WTC11 (cell line): ENCODE measurements at regions not wholly inside any gene's neighbourhood (a gene's known extent, or its start where the extent isn't known, plus 50 kb on each side); places are given as distances from the start of the nearest gene placed in this dataset.
A peak's percentile ranks its signal among the peaks of the same experiment; 100 is the strongest.

Experiments used
- ATAC-seq: fragments of 200-7000 bp; cut with Tn5 transposase; 2 replicates; pipeline ENCODE4 v1.10.0; 2021; ENCODE audit warnings: mild to moderate bottlenecking, moderate library complexity
- CTCF ChIA-PET: fragments of 300-600 bp; sonication (Branson Sonifier 250); formaldehyde crosslinking; loops from one replicate; lab custom pipeline; 2021; ENCODE audit warnings: antibody characterized with exemption; lab: Charles Lee
- POLR2A ChIA-PET: fragments of 350-600 bp; sonication (Branson Sonifier 250); formaldehyde crosslinking; loops from one replicate; lab custom pipeline; 2021; ENCODE audit warnings: antibody characterized with exemption; lab: Charles Lee
- DNase-seq: peaks from one replicate; pipeline ENCODE4 v3.0.0; 2021; ENCODE audit warnings: low spot score
- H3K27ac Mint-ChIP-seq: 2 replicates; pipeline ENCODE4 v1.8.0; 2021; ENCODE audit warnings: mixed read lengths
- H3K27me3 Mint-ChIP-seq: 2 replicates; pipeline ENCODE4 v1.8.0; 2021; ENCODE audit warnings: low read depth, mild to moderate bottlenecking, moderate library complexity, mixed read lengths
- H3K36me3 Mint-ChIP-seq: 2 replicates; pipeline ENCODE4 v1.8.0; 2021; ENCODE audit warnings: mixed read lengths
- H3K4me1 Mint-ChIP-seq: 2 replicates; pipeline ENCODE4 v1.8.0; 2022; ENCODE audit warnings: mixed read lengths
- H3K4me3 Mint-ChIP-seq: 2 replicates; pipeline ENCODE4 v1.8.0; 2021; ENCODE audit warnings: mild to moderate bottlenecking, moderate library complexity, mixed read lengths
- H3K9me3 Mint-ChIP-seq: 2 replicates; pipeline ENCODE4 v1.8.0; 2021; ENCODE audit warnings: mixed read lengths
- FOXJ3 ChIP-seq: sonication (generic); formaldehyde crosslinking; IDR thresholded peaks from 2 replicates; pipeline ENCODE4 v1.9.0; 2021; ENCODE audit warnings: missing genetic modification reagents, mild to moderate bottlenecking, borderline replicate concordance
- GRHL2 ChIP-seq: fragments of 250-450 bp; sonication (Bioruptor Pico); IDR thresholded peaks from 2 replicates; pipeline ENCODE4 v1.8.0; 2022; ENCODE audit warnings: mild to moderate bottlenecking, moderate library complexity; ENCODE audit not compliant: insufficient replicate concordance, severe bottlenecking
- HMGA2 ChIP-seq: fragments of 250-450 bp; sonication (Bioruptor Pico); IDR thresholded peaks from 2 replicates; pipeline ENCODE4 v1.4.0; 2021; ENCODE audit warnings: mild to moderate bottlenecking, moderate library complexity
- JAZF1 ChIP-seq: fragments of 250-450 bp; sonication (Bioruptor Pico); IDR thresholded peaks from 2 replicates; pipeline ENCODE4 v1.9.0; 2021; ENCODE audit warnings: moderate library complexity, mild to moderate bottlenecking, inconsistent platforms
- MXD4 ChIP-seq: fragments of 250-450 bp; sonication (Bioruptor Pico); IDR thresholded peaks from 2 replicates; pipeline ENCODE4 v1.8.0; 2021; ENCODE audit warnings: mild to moderate bottlenecking, moderate library complexity, borderline replicate concordance
- MYBL2 ChIP-seq: sonication (generic); formaldehyde crosslinking; IDR thresholded peaks from 2 replicates; pipeline ENCODE4 v1.8.1; 2023; ENCODE audit warnings: mild to moderate bottlenecking, moderate library complexity, missing genetic modification reagents
- PRRX2 ChIP-seq: fragments of 250-450 bp; sonication (Bioruptor Pico); IDR thresholded peaks from 2 replicates; pipeline ENCODE4 v1.8.0; 2021; ENCODE audit warnings: mild to moderate bottlenecking
- SMAD3 ChIP-seq: sonication (generic); formaldehyde crosslinking; IDR thresholded peaks from 2 replicates; pipeline ENCODE4 v1.8.0; 2022; ENCODE audit warnings: missing genetic modification reagents, mild to moderate bottlenecking, borderline replicate concordance
- SMAD4 ChIP-seq: sonication (generic); formaldehyde crosslinking; IDR thresholded peaks from 2 replicates; pipeline ENCODE4 v1.8.0; 2022; ENCODE audit warnings: mild to moderate bottlenecking, missing genetic modification reagents
- SP1 ChIP-seq: sonication (generic); formaldehyde crosslinking; conservative IDR thresholded peaks from 2 replicates; pipeline ENCODE4 v1.8.1; 2022; ENCODE audit warnings: missing genetic modification reagents
- TP53 ChIP-seq: sonication (generic); formaldehyde crosslinking; IDR thresholded peaks from 2 replicates; pipeline ENCODE4 v1.8.1; 2023; ENCODE audit warnings: mild to moderate bottlenecking, missing genetic modification reagents
- TF ChIP-seq, protein P1 (sequence below): sonication (generic); formaldehyde crosslinking; IDR thresholded peaks from 2 replicates; pipeline ENCODE4 v1.8.0; 2022; ENCODE audit warnings: mild to moderate bottlenecking, missing genetic modification reagents
- TF ChIP-seq, protein P2 (sequence below): sonication (generic); formaldehyde crosslinking; IDR thresholded peaks from 2 replicates; pipeline ENCODE4 v1.8.1; 2022; ENCODE audit warnings: low read depth, mild to moderate bottlenecking, moderate library complexity, missing genetic modification reagents, borderline replicate concordance
- TF ChIP-seq, protein P3 (sequence below): fragments of 200-600 bp; IDR thresholded peaks from 2 replicates; pipeline ENCODE4 v1.8.0; 2022; ENCODE audit warnings: antibody characterized with exemption
- TF ChIP-seq, protein P4 (sequence below): fragments of 250-450 bp; sonication (Bioruptor Pico); IDR thresholded peaks from 2 replicates; pipeline ENCODE4 v1.9.0; 2021; ENCODE audit warnings: mild to moderate bottlenecking, borderline replicate concordance
- TF ChIP-seq, protein P5 (sequence below): sonication (generic); formaldehyde crosslinking; IDR thresholded peaks from 2 replicates; pipeline ENCODE4 v1.8.0; 2023; ENCODE audit warnings: missing genetic modification reagents, mild to moderate bottlenecking, borderline replicate concordance
- TF ChIP-seq, protein P6 (sequence below): fragments of 250-450 bp; sonication (Bioruptor Pico); IDR thresholded peaks from 2 replicates; pipeline ENCODE4 v1.9.0; 2021; ENCODE audit warnings: moderate library complexity, mild to moderate bottlenecking, inconsistent platforms, borderline replicate concordance
- TF ChIP-seq, protein P7 (sequence below): sonication (generic); formaldehyde crosslinking; IDR thresholded peaks from 2 replicates; pipeline ENCODE4 v1.8.0; 2022; ENCODE audit warnings: mild to moderate bottlenecking, missing genetic modification reagents

DNA sequence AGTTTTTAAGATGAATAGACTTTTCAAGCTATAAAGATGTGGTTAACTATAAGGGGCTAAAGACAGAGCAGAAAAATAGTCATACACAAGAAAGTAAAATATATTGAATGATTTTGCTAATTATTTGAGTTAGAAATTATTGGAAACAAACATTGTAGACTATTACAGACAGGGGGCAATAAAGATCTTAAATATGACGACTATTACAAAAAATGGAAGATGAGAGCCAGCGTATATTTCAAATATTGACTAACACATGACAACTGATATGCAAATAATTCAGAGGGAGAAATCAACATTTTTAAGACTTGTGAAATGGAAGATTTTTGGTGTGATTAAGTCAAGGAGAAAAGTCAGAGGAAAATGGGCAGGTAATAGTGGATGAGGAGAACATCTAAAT is 520.2 kb upstream of the NUDT12 start (continued):
- TF ChIP-seq MYBL2: no peak
- TF ChIP-seq, protein P1, sequence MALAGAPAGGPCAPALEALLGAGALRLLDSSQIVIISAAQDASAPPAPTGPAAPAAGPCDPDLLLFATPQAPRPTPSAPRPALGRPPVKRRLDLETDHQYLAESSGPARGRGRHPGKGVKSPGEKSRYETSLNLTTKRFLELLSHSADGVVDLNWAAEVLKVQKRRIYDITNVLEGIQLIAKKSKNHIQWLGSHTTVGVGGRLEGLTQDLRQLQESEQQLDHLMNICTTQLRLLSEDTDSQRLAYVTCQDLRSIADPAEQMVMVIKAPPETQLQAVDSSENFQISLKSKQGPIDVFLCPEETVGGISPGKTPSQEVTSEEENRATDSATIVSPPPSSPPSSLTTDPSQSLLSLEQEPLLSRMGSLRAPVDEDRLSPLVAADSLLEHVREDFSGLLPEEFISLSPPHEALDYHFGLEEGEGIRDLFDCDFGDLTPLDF (CRISPR knock-in tag): no peak

DNA sequence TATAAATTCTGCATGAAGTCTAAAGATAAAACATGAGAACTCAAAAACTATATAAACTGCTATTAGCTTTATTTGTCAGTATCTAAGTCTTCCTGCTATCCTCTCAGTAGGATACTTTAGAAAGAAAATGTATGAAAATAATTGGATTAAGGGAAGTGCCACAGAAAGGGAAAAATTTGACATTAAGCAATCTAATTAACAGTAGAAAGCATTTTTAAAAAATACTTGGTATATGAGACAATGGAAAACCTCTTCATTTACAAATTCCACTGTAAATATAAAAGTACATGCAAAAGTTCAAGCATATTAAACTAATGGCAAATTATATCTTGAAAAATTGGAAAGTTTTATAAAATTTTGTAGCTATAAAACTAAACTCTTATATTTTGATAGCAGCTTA is 518.6 kb upstream of the NUDT12 start:
- TF ChIP-seq, protein P2, sequence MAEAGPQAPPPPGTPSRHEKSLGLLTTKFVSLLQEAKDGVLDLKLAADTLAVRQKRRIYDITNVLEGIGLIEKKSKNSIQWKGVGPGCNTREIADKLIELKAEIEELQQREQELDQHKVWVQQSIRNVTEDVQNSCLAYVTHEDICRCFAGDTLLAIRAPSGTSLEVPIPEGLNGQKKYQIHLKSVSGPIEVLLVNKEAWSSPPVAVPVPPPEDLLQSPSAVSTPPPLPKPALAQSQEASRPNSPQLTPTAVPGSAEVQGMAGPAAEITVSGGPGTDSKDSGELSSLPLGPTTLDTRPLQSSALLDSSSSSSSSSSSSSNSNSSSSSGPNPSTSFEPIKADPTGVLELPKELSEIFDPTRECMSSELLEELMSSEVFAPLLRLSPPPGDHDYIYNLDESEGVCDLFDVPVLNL (CRISPR knock-in tag): no peak
- TF ChIP-seq HMGA2 (CRISPR knock-in tag): no peak
- no peak for TF ChIP-seq JAZF1 (CRISPR knock-in tag)
- TF ChIP-seq, protein P3, sequence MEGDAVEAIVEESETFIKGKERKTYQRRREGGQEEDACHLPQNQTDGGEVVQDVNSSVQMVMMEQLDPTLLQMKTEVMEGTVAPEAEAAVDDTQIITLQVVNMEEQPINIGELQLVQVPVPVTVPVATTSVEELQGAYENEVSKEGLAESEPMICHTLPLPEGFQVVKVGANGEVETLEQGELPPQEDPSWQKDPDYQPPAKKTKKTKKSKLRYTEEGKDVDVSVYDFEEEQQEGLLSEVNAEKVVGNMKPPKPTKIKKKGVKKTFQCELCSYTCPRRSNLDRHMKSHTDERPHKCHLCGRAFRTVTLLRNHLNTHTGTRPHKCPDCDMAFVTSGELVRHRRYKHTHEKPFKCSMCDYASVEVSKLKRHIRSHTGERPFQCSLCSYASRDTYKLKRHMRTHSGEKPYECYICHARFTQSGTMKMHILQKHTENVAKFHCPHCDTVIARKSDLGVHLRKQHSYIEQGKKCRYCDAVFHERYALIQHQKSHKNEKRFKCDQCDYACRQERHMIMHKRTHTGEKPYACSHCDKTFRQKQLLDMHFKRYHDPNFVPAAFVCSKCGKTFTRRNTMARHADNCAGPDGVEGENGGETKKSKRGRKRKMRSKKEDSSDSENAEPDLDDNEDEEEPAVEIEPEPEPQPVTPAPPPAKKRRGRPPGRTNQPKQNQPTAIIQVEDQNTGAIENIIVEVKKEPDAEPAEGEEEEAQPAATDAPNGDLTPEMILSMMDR: no peak
- TF ChIP-seq MXD4 (CRISPR knock-in tag): no peak
- TF ChIP-seq SMAD4 (CRISPR knock-in tag): no peak
- no peak for TF ChIP-seq SP1
- no peak for DNase-seq
- Mint-ChIP-seq H3K27ac (no peak overlapping the region), H3K4me1 (peaks cover 28% of the 10 kb centered on the region), H3K4me3 (no peak overlapping the region), H3K36me3 (peaks cover 25% of the 10 kb centered on the region), H3K27me3 (no peaks in the 10 kb centered on the region), H3K9me3 (peaks cover 6% of the 10 kb centered on the region)
- ChIA-PET POLR2A (no interaction called here), CTCF (no interaction called here)
- no peak for ATAC-seq

DNA sequence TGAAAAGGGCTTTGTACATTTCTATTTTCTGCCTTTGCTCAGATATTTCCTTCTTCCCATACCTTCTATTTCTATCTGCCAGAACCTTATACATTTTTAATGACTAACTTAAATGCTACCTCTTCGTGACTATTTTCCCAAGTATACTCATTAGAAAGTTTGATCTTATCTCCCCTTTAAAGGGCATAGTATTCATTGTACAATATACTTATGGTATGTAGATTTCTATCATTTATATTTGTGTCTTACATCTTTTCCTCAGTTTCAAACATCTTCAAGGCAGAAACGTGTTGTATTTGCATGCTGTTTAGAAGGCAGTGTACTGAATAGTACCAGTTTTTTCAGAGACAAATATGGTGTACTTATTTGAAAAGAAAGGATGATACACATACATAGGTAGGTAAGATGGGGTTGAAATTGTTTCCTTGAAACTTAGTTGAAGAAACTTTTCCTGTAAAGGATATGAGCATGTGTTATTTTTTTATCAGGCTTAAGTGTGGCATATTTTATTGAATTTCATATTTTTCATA is 518.1 kb upstream of the NUDT12 start:
- DNase-seq (no peak), ATAC-seq (no peak)
- H3K4me3 Mint-ChIP-seq: peak overlapping the region; percentile 52
- H3K36me3 Mint-ChIP-seq: peaks cover 29% of the 10 kb centered on the region
- H3K27me3 Mint-ChIP-seq: no peaks in the 10 kb centered on the region
- CTCF ChIA-PET: no interaction called here
- H3K9me3 Mint-ChIP-seq: peaks cover 6% of the 10 kb centered on the region
- peaks cover 28% of the 10 kb centered on the region for H3K4me1 Mint-ChIP-seq
- POLR2A ChIA-PET: no interaction called here
- no peak overlapping the region for H3K27ac Mint-ChIP-seq
- TF ChIP-seq TP53 (CRISPR knock-in tag) (no peak), SMAD3 (no peak), FOXJ3 (CRISPR knock-in tag) (no peak), GRHL2 (CRISPR knock-in tag) (no peak), PRRX2 (CRISPR knock-in tag) (no peak)
- TF ChIP-seq, protein P4, sequence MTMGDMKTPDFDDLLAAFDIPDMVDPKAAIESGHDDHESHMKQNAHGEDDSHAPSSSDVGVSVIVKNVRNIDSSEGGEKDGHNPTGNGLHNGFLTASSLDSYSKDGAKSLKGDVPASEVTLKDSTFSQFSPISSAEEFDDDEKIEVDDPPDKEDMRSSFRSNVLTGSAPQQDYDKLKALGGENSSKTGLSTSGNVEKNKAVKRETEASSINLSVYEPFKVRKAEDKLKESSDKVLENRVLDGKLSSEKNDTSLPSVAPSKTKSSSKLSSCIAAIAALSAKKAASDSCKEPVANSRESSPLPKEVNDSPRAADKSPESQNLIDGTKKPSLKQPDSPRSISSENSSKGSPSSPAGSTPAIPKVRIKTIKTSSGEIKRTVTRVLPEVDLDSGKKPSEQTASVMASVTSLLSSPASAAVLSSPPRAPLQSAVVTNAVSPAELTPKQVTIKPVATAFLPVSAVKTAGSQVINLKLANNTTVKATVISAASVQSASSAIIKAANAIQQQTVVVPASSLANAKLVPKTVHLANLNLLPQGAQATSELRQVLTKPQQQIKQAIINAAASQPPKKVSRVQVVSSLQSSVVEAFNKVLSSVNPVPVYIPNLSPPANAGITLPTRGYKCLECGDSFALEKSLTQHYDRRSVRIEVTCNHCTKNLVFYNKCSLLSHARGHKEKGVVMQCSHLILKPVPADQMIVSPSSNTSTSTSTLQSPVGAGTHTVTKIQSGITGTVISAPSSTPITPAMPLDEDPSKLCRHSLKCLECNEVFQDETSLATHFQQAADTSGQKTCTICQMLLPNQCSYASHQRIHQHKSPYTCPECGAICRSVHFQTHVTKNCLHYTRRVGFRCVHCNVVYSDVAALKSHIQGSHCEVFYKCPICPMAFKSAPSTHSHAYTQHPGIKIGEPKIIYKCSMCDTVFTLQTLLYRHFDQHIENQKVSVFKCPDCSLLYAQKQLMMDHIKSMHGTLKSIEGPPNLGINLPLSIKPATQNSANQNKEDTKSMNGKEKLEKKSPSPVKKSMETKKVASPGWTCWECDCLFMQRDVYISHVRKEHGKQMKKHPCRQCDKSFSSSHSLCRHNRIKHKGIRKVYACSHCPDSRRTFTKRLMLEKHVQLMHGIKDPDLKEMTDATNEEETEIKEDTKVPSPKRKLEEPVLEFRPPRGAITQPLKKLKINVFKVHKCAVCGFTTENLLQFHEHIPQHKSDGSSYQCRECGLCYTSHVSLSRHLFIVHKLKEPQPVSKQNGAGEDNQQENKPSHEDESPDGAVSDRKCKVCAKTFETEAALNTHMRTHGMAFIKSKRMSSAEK: no peak
- TF ChIP-seq, protein P2 (CRISPR knock-in tag): no peak
- TF ChIP-seq, protein P5, sequence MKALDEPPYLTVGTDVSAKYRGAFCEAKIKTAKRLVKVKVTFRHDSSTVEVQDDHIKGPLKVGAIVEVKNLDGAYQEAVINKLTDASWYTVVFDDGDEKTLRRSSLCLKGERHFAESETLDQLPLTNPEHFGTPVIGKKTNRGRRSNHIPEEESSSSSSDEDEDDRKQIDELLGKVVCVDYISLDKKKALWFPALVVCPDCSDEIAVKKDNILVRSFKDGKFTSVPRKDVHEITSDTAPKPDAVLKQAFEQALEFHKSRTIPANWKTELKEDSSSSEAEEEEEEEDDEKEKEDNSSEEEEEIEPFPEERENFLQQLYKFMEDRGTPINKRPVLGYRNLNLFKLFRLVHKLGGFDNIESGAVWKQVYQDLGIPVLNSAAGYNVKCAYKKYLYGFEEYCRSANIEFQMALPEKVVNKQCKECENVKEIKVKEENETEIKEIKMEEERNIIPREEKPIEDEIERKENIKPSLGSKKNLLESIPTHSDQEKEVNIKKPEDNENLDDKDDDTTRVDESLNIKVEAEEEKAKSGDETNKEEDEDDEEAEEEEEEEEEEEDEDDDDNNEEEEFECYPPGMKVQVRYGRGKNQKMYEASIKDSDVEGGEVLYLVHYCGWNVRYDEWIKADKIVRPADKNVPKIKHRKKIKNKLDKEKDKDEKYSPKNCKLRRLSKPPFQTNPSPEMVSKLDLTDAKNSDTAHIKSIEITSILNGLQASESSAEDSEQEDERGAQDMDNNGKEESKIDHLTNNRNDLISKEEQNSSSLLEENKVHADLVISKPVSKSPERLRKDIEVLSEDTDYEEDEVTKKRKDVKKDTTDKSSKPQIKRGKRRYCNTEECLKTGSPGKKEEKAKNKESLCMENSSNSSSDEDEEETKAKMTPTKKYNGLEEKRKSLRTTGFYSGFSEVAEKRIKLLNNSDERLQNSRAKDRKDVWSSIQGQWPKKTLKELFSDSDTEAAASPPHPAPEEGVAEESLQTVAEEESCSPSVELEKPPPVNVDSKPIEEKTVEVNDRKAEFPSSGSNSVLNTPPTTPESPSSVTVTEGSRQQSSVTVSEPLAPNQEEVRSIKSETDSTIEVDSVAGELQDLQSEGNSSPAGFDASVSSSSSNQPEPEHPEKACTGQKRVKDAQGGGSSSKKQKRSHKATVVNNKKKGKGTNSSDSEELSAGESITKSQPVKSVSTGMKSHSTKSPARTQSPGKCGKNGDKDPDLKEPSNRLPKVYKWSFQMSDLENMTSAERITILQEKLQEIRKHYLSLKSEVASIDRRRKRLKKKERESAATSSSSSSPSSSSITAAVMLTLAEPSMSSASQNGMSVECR (CRISPR knock-in tag): no peak
- TF ChIP-seq, protein P6, sequence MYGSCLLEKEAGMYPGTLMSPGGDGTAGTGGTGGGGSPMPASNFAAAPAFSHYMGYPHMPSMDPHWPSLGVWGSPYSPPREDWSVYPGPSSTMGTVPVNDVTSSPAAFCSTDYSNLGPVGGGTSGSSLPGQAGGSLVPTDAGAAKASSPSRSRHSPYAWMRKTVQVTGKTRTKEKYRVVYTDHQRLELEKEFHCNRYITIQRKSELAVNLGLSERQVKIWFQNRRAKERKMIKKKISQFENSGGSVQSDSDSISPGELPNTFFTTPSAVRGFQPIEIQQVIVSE: no peak
- TF ChIP-seq, protein P7, sequence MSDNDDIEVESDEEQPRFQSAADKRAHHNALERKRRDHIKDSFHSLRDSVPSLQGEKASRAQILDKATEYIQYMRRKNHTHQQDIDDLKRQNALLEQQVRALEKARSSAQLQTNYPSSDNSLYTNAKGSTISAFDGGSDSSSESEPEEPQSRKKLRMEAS (CRISPR knock-in tag): no peak
